Activated T-cell treated with anti-CD3 and anti-CD28 coated beads, Interleukin-2, amount 50 U/mL, for 72 hours (primary cell): ENCODE measurements at regions not wholly inside any gene's neighbourhood (a gene's known extent, or its start where the extent isn't known, plus 50 kb on each side); places are given as distances from the start of the nearest gene placed in this dataset.
"Not testable (repeated sequence)": the region's sequence is repeated elsewhere in the genome, so short reads cannot be mapped to it uniquely, and the experiment has no call there.

Experiments
- ATAC-seq, 2 donors: fragments of 150-1000 bp; cut with Tn5 transposase; replicated peaks in 1 of 2; 2 replicates each; pipeline ENCODE4 v1.10.0; 2021; ENCODE audit warnings: moderate library complexity in 2 of 2, mild to moderate bottlenecking in 1 of 2
- DNase-seq, 2 donors: peaks; one replicate each; pipeline ENCODE4 v3.0.0; 2021 to 2022; ENCODE audit warnings: mixed read lengths in 1 of 2
- H3K27ac Mint-ChIP-seq: one replicate; pipeline ENCODE4 v1.8.0; 2022; ENCODE audit warnings: mild to moderate bottlenecking, moderate library complexity, mixed read lengths
- H3K27me3 Mint-ChIP-seq: one replicate; pipeline ENCODE4 v1.8.0; 2022; ENCODE audit warnings: low read depth, mixed read lengths
- H3K36me3 Mint-ChIP-seq, 2 donors: one replicate each; pipeline ENCODE4 v1.8.0; 2022; ENCODE audit warnings: mixed read lengths in 2 of 2, mild to moderate bottlenecking in 1 of 2; ENCODE audit not compliant: insufficient read depth in 2 of 2
- H3K4me1 Mint-ChIP-seq: one replicate; pipeline ENCODE4 v1.8.0; 2022; ENCODE audit warnings: low read depth, mixed read lengths
- H3K4me3 Mint-ChIP-seq, 2 donors: one replicate each; pipeline ENCODE4 v1.8.0; 2022; ENCODE audit warnings: mild to moderate bottlenecking in 2 of 2, mixed read lengths in 2 of 2, moderate library complexity in 2 of 2
- H3K9me3 Mint-ChIP-seq, 2 donors: one replicate each; pipeline ENCODE4 v1.8.0; 2022; ENCODE audit warnings: mixed read lengths in 2 of 2

DNA sequence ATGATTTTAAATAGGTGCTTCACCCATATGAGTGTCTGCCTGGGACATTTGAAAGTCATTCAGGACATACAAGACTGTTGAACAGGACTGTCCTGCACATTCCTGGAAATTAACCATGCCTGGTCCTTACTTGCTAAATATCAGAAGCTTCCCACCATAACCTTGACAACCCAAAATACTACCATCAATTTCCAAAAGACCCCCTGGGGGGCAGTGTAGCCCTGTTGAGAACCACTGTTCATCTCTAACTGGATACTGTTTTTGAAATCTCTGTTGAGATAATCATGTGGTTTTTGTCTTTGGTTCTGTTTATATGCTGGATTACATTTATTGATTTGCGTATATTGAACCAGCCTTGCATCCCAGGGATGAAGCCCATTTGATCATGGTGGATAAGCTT lies 123.8 kb upstream of the ARHGEF26 start:
- not testable (repeated sequence) for H3K27me3 Mint-ChIP-seq, H3K4me3 Mint-ChIP-seq, DNase-seq

GRCh38 chr3:154003649-154004048 lies 117.5 kb upstream of the ARHGEF26 start:
- no peaks in the 10 kb centered on the region for H3K9me3 Mint-ChIP-seq
- H3K4me1 Mint-ChIP-seq = no peaks in the 10 kb centered on the region
- H3K27me3 Mint-ChIP-seq = peaks cover 5% of the 10 kb centered on the region
- ATAC-seq = no peak
- H3K4me3 Mint-ChIP-seq = no peak overlapping the region
- no peak for DNase-seq
- H3K27ac Mint-ChIP-seq = no peak overlapping the region
- H3K36me3 Mint-ChIP-seq = no peaks in the 10 kb centered on the region

More for the DNA sequence above, 123.8 kb upstream of the ARHGEF26 start:
- not testable (repeated sequence) for H3K27ac Mint-ChIP-seq, ATAC-seq, H3K9me3 Mint-ChIP-seq, H3K4me1 Mint-ChIP-seq, H3K36me3 Mint-ChIP-seq

- Mint-ChIP-seq H3K36me3 (no peaks in the 10 kb centered on the region), H3K4me1 (no peaks in the 10 kb centered on the region)
- ATAC-seq = no peak
These were observed 110.2 kb upstream of the ARHGEF26 start for GRCh38 chr3:154011036-154011435.

GRCh38 chr3:154013736-154014135 lies 107.5 kb upstream of the ARHGEF26 start:
- H3K36me3 Mint-ChIP-seq = no peaks in the 10 kb centered on the region
- no peak overlapping the region for H3K4me3 Mint-ChIP-seq
- no peak overlapping the region for H3K27ac Mint-ChIP-seq
- no peaks in the 10 kb centered on the region for H3K27me3 Mint-ChIP-seq
- DNase-seq = no peak
- ATAC-seq = no peak
- H3K9me3 Mint-ChIP-seq = no peaks in the 10 kb centered on the region
- no peaks in the 10 kb centered on the region for H3K4me1 Mint-ChIP-seq

More at GRCh38 chr3:154011036-154011435, 110.2 kb upstream of the ARHGEF26 start:
- Mint-ChIP-seq H3K9me3 (no peaks in the 10 kb centered on the region), H3K27me3 (peaks cover 3% of the 10 kb centered on the region), H3K27ac (no peak overlapping the region), H3K4me3 (no peak overlapping the region)
- no peak for DNase-seq

- no peaks in the 10 kb centered on the region for H3K4me1 Mint-ChIP-seq
- H3K27ac Mint-ChIP-seq = no peak overlapping the region
- H3K36me3 Mint-ChIP-seq = no peaks in the 10 kb centered on the region
- no peaks in the 10 kb centered on the region for H3K9me3 Mint-ChIP-seq
- no peak overlapping the region for H3K4me3 Mint-ChIP-seq
- H3K27me3 Mint-ChIP-seq = no peaks in the 10 kb centered on the region
- no peak for DNase-seq
- ATAC-seq = no peak
These were observed 105.9 kb upstream of the ARHGEF26 start for GRCh38 chr3:154015307-154015706.

DNA sequence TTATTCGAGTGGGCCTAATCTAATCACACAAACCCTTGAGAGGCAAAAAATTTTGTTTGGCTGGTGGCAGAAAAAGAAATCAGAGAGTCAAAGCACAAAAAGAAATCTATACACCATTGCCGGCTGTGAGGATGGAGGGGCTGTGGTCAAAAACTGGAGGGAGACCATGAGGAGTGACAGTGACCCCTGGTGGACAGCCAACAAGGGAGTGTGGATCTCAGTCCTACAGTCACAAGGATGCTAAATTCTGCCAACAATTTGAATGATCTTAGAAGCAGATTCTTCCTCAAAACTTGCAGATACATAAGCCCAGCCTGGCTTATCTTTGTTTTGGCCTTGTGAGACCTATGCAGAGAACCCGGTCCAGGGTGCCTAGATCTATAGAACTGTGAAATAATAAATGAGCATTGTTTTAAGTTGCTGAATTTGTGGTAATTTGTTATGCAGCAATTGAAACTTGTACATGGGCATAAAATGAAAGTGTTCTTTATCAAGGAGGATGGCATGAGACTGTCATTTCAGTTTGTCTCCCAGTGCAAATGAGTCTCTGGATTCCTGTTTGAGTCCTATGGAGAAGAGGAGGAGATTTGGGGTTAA lies 103.0 kb upstream of the ARHGEF26 start:
- peak in 1 of 2 donors; percentile 45 for ATAC-seq
- H3K4me3 Mint-ChIP-seq = no peak overlapping the region
- H3K27me3 Mint-ChIP-seq = no peaks in the 10 kb centered on the region
- H3K36me3 Mint-ChIP-seq = no peaks in the 10 kb centered on the region
- no peaks in the 10 kb centered on the region for H3K4me1 Mint-ChIP-seq
- DNase-seq = peak; percentile 14 to 29
- peak overlapping the region; percentile 25 for H3K27ac Mint-ChIP-seq
- H3K9me3 Mint-ChIP-seq = no peaks in the 10 kb centered on the region

GRCh38 chr3:154022606-154023005 lies 98.6 kb upstream of the ARHGEF26 start:
- Mint-ChIP-seq H3K27ac (no peak overlapping the region), H3K4me1 (no peaks in the 10 kb centered on the region), H3K36me3 (no peaks in the 10 kb centered on the region), H3K9me3 (no peaks in the 10 kb centered on the region), H3K27me3 (peaks cover 7% of the 10 kb centered on the region), H3K4me3 (no peak overlapping the region)
- DNase-seq (no peak), ATAC-seq (no peak)

- H3K9me3 Mint-ChIP-seq = no peaks in the 10 kb centered on the region
- H3K36me3 Mint-ChIP-seq = no peaks in the 10 kb centered on the region
- ATAC-seq (no peak), DNase-seq (no peak)
- H3K4me3 Mint-ChIP-seq = no peak overlapping the region
- H3K27me3 Mint-ChIP-seq = peaks cover 7% of the 10 kb centered on the region
- H3K27ac Mint-ChIP-seq = no peak overlapping the region
- H3K4me1 Mint-ChIP-seq = no peaks in the 10 kb centered on the region
These were observed 98.0 kb upstream of the ARHGEF26 start for GRCh38 chr3:154023148-154023547.

GRCh38 chr3:154025007-154025406 lies 96.2 kb upstream of the ARHGEF26 start:
- DNase-seq = no peak
- Mint-ChIP-seq H3K27ac (no peak overlapping the region), H3K4me1 (no peaks in the 10 kb centered on the region), H3K9me3 (no peaks in the 10 kb centered on the region), H3K27me3 (peaks cover 7% of the 10 kb centered on the region), H3K4me3 (no peak overlapping the region), H3K36me3 (no peaks in the 10 kb centered on the region)
- ATAC-seq = no peak

- no peak for DNase-seq
- peaks cover 13% of the 10 kb centered on the region for H3K27me3 Mint-ChIP-seq
- no peak overlapping the region for H3K4me3 Mint-ChIP-seq
- no peaks in the 10 kb centered on the region for H3K4me1 Mint-ChIP-seq
- H3K36me3 Mint-ChIP-seq = no peaks in the 10 kb centered on the region
- no peaks in the 10 kb centered on the region for H3K9me3 Mint-ChIP-seq
- ATAC-seq = no peak
- H3K27ac Mint-ChIP-seq = no peak overlapping the region
These were observed 91.3 kb upstream of the ARHGEF26 start for GRCh38 chr3:154029926-154030325.

DNA sequence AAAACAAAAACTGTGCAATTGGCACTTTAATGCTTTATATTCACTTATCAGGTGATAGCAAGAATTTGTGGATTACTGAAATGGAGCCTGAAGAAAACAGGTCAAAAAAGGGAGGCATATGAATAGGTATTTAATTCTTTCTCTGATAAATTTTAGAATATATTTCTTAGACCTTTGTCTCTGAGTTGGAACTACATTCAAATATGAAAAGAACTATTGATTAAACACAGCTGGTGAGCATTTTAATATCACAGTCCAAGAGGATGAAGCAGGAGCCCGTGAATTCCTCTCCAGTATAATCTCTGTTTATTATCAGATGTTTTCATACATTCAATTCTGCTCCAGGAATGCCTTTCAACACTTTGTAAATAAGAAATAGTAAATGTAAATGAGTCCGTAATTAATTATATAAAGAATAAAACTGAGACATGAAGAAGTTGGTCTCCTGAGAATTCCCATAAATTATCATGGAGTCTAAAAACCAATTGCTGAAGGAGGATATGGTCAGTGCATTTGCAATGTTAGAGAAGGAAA lies 86.3 kb upstream of the ARHGEF26 start:
- H3K36me3 Mint-ChIP-seq = no peaks in the 10 kb centered on the region
- no peak for ATAC-seq

DNA sequence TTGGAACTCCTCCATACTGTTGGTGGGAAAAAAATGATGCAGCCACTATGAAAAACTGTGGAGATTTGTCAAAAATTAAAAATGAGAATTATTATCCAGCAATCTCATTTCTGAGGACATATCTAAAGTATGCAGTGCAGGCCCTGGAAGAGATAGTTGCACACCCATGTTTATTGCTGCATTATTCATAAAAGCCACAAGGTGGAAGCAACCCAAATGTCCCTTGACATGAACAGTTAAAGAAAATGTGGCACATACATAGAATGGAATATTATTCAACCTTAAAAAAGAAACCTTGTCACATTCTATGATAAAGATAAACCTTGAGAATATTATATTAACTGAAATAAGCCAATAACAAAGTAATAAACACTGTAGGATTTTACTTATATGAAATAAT lies 80.9 kb upstream of the ARHGEF26 start:
- Mint-ChIP-seq H3K27me3 (peaks cover 19% of the 10 kb centered on the region), H3K36me3 (no peaks in the 10 kb centered on the region), H3K4me1 (no peaks in the 10 kb centered on the region), H3K4me3 (no peak overlapping the region), H3K27ac (no peak overlapping the region), H3K9me3 (no peaks in the 10 kb centered on the region)
- DNase-seq = no peak
- ATAC-seq = no peak

More for the DNA sequence above, 86.3 kb upstream of the ARHGEF26 start:
- Mint-ChIP-seq H3K27me3 (peaks cover 12% of the 10 kb centered on the region), H3K9me3 (no peaks in the 10 kb centered on the region), H3K27ac (no peak overlapping the region), H3K4me3 (no peak overlapping the region), H3K4me1 (no peaks in the 10 kb centered on the region)
- no peak for DNase-seq

DNA sequence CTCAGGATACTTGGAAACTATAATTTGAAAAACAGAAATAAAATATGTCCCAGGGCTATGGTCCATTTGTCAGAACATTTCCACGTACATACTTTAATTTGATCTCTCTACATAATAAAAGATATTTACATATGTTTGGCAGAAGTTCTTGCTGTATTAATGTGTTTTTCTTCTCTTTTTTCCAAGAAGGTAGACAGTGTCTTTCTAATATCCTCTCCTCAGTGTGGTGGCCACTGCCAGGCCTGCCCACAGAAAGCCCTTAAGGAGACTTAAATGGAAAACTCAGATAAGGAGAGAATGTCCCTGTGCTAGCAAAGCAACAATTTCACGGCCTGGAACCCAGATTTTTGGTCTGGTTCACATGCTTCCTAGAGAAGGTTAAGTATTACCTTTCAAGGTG lies 76.5 kb upstream of the ARHGEF26 start:
- no peak for ATAC-seq
- no peaks in the 10 kb centered on the region for H3K9me3 Mint-ChIP-seq
- H3K4me3 Mint-ChIP-seq = no peak overlapping the region
- DNase-seq = no peak
- H3K27me3 Mint-ChIP-seq = peaks cover 21% of the 10 kb centered on the region
- H3K4me1 Mint-ChIP-seq = no peaks in the 10 kb centered on the region
- no peaks in the 10 kb centered on the region for H3K36me3 Mint-ChIP-seq
- no peak overlapping the region for H3K27ac Mint-ChIP-seq

DNA sequence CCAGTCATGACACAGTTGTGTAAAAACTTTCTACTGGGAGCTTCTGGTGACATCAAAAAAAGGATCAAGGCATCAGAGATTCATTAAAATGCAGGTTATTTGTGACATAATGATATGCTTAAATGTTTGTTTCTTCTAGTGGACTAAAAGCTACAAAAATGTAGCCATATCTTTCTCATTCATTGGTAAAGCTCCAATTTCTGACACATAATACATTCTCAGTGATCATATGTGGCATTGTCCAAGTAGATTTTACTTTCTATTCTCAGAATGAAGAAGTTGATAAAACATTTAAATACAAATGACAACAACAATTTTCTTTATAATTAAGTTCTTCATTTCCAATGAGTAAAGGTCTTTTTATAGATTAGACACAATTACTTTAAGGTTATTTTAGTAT lies 71.0 kb upstream of the ARHGEF26 start:
- no peak for DNase-seq
- H3K27ac Mint-ChIP-seq = no peak overlapping the region
- H3K4me1 Mint-ChIP-seq = no peaks in the 10 kb centered on the region
- H3K4me3 Mint-ChIP-seq = no peak overlapping the region
- H3K9me3 Mint-ChIP-seq = peaks cover 0 to 2% of the 10 kb centered on the region in 2 donors
- H3K27me3 Mint-ChIP-seq = peaks cover 8% of the 10 kb centered on the region
- no peak for ATAC-seq
- H3K36me3 Mint-ChIP-seq = no peaks in the 10 kb centered on the region
